Adrenal gland (tissue), 9 donors: ENCODE measurements at regions not wholly inside any gene's neighbourhood (a gene's known extent, or its start where the extent isn't known, plus 50 kb on each side); places are given as distances from the start of the nearest gene placed in this dataset.
"Not testable (repeated sequence)": the region's sequence is repeated elsewhere in the genome, so short reads cannot be mapped to it uniquely, and the experiment has no call there.

Experiments
- DNase-seq, 7 donors: peaks; one replicate each; pipeline ENCODE4 v3.0.0-alpha.2; 2019 to 2020
- H3K27ac ChIP-seq, 5 donors: fragments of 200-600 bp; sonication (generic) in 4 of 5; 1 replicate in 3 of 5; 2 replicates in 2 of 5; pipeline versions ENCODE4 v1.5.1 to v1.8.0; 2016 to 2020; ENCODE audit warnings: mild to moderate bottlenecking in 1 of 5
- H3K27me3 ChIP-seq: fragments of 200-600 bp; 2 replicates; pipeline ENCODE4 v1.8.0; 2021
- H3K36me3 ChIP-seq, 2 donors: fragments of 200-600 bp; replicated peaks in 1 of 2; 1 replicate in 1 of 2; 2 replicates in 1 of 2; pipeline versions ENCODE4 v1.5.1 to v1.8.0; 2018 to 2022
- H3K4me1 ChIP-seq, 2 donors: fragments of 200-600 bp; replicated peaks in 1 of 2; 1 replicate in 1 of 2; 2 replicates in 1 of 2; pipeline versions ENCODE4 v1.5.1 to v1.8.0; 2018 to 2021
- H3K4me3 ChIP-seq, 4 donors: fragments of 200-600 bp; sonication (generic) in 3 of 4; one replicate each; pipeline ENCODE4 v1.5.1; 2016 to 2018
- H3K9me3 ChIP-seq, 3 donors: fragments of 200-600 bp; sonication (generic) in 1 of 3; replicated peaks in 1 of 3; 1 replicate in 2 of 3; 2 replicates in 1 of 3; pipeline versions ENCODE4 v1.5.1 to v1.8.0; 2016 to 2021
- CTCF ChIP-seq, 6 experiments: fragments of 450-650 bp in 4 of 6; fragments of 200-600 bp in 2 of 6; sonication (generic) in 1 of 6; IDR thresholded peaks; 1 replicate in 5 of 6; 2 replicates in 1 of 6; pipeline versions ENCODE4 v1.5.1 to v1.8.0; 2016 to 2021; ENCODE audit warnings: antibody characterized with exemption in 6 of 6, mild to moderate bottlenecking in 2 of 6, moderate library complexity in 1 of 6
- POLR2A ChIP-seq, 2 donors: fragments of 450-650 bp; IDR thresholded peaks; one replicate each; pipeline ENCODE4 v1.6.1; 2017; ENCODE audit warnings: antibody characterized with exemption in 2 of 2, mild to moderate bottlenecking in 2 of 2, moderate library complexity in 1 of 2
- WGBS, 4 donors: extraction: QIAGEN DNeasy Blood & Tissue Kit in 2 of 4; methylation state at CpG; one replicate each; pipeline versions ENCODE4 v1.1.5 to v1.1.7; 2013 to 2017; 5-methylcytosine and 5-hydroxymethylcytosine counted together
- intact Hi-C, 2 donors: fragments of 100-400 bp; cut with DNase I; formaldehyde crosslinking; loops; one replicate each; pipeline versions ENCODE4 v1.14.1 to v1.15.0; 2022 to 2023
- donor health status: healthy with polysubstance abuse.
- donor health status: Bipolar disorder and iron deficiency.
- donor health status: DM: yes; HTN: yes; CAD: no.
- donor health status: DM: no; HTN: no; CAD: no.
- donor health status: DM: no; HTN: no; CAD: no.

GRCh38 chr12:114500131-114500530, 94.2 kb upstream of the TBX5 start:
- peaks cover 30% of the 10 kb centered on the region for H3K27me3 ChIP-seq
- no peaks in the 10 kb centered on the region for H3K36me3 ChIP-seq
- no peak overlapping the region for H3K27ac ChIP-seq
- no peaks in the 10 kb centered on the region for H3K4me1 ChIP-seq
- no peak for DNase-seq
- H3K4me3 ChIP-seq: no peak overlapping the region
- no peaks in the 10 kb centered on the region for H3K9me3 ChIP-seq
- TF ChIP-seq POLR2A (IDR thresholded peaks at IDR 0.05): no peak
- no peak for TF ChIP-seq CTCF (IDR thresholded peaks at IDR 0.05)
- 32 to 52% (median 43%) methylated on average over 2 of the region's 2 CpGs for WGBS, 4 donors
- intact Hi-C loops: loop anchor here in 1 of 2 donors (10.0 kb wide), 1 partner anchor 515 kb away; no protein-coding TSS in a partner anchor

- Histone ChIP-seq H3K9me3 (no peaks in the 10 kb centered on the region), H3K27me3 (peaks cover 30% of the 10 kb centered on the region), H3K4me3 (no peak overlapping the region), H3K4me1 (no peaks in the 10 kb centered on the region), H3K27ac (no peak overlapping the region), H3K36me3 (no peaks in the 10 kb centered on the region)
- DNase-seq: no peak
- WGBS, 4 donors: 59 to 70% (median 67%) methylated on average over 5 of the region's 5 CpGs
- intact Hi-C loops: no loop called here
- no peak for TF ChIP-seq CTCF (IDR thresholded peaks at IDR 0.05)
- TF ChIP-seq POLR2A (IDR thresholded peaks at IDR 0.05): no peak
Measured at GRCh38 chr12:114499338-114499737, 93.4 kb upstream of the TBX5 start.

GRCh38 chr12:114491916-114492315, 86.0 kb upstream of the TBX5 start:
- Histone ChIP-seq H3K4me1 (no peaks in the 10 kb centered on the region), H3K27ac (no peak overlapping the region), H3K36me3 (no peaks in the 10 kb centered on the region), H3K9me3 (no peaks in the 10 kb centered on the region), H3K27me3 (peaks cover 17% of the 10 kb centered on the region), H3K4me3 (no peak overlapping the region)
- DNase-seq: no peak
- TF ChIP-seq POLR2A (IDR thresholded peaks at IDR 0.05): no peak
- TF ChIP-seq CTCF (IDR thresholded peaks at IDR 0.05): no peak
- 24 to 38% (median 27%) methylated on average over 3 of the region's 3 CpGs for WGBS, 4 donors
- intact Hi-C loops: no loop called here

- DNase-seq, H3K27ac ChIP-seq, H3K4me1 ChIP-seq, H3K4me3 ChIP-seq, intact Hi-C loops, H3K36me3 ChIP-seq, H3K9me3 ChIP-seq: not testable (repeated sequence)
- 89 to 92% (median 91%) methylated on average over 17 to 45 of the region's 45 CpGs for WGBS, 4 donors
- H3K27me3 ChIP-seq: peaks cover 30% of the 10 kb centered on the region
Measured at GRCh38 chr12:114484822-114485459, 79.0 kb upstream of the TBX5 start.

- intact Hi-C loops: no loop called here
- H3K27ac ChIP-seq: no peak overlapping the region
- WGBS, 4 donors: 69 to 73% (median 69%) methylated on average over 3 of the region's 3 CpGs
- H3K9me3 ChIP-seq: no peaks in the 10 kb centered on the region
- H3K4me3 ChIP-seq: no peak overlapping the region
- TF ChIP-seq POLR2A (IDR thresholded peaks at IDR 0.05): no peak
- no peak for TF ChIP-seq CTCF (IDR thresholded peaks at IDR 0.05)
- DNase-seq: no peak
- H3K4me1 ChIP-seq: peaks cover 0 to 12% of the 10 kb centered on the region in 2 donors
- H3K27me3 ChIP-seq: peaks cover 37% of the 10 kb centered on the region
- no peaks in the 10 kb centered on the region for H3K36me3 ChIP-seq
Measured at GRCh38 chr12:114483996-114484395, 78.1 kb upstream of the TBX5 start.
